Vagina (tissue), 2 donors: ENCODE measurements at regions not wholly inside any gene's neighbourhood (a gene's known extent, or its start where the extent isn't known, plus 50 kb on each side); places are given as distances from the start of the nearest gene placed in this dataset.

Experiments
- DNase-seq, 2 donors: peaks; one replicate each; pipeline ENCODE4 v3.0.0-alpha.2; 2017; ENCODE audit errors: extremely low spot score in 2 of 2
- H3K27ac ChIP-seq: fragments of 200-600 bp; sonication (generic); one replicate; pipeline ENCODE4 v1.5.1; 2019
- H3K27me3 ChIP-seq: fragments of 200-600 bp; sonication (generic); one replicate; pipeline ENCODE4 v1.5.1; 2019
- H3K36me3 ChIP-seq, 2 donors: fragments of 200-600 bp; sonication (generic); one replicate each; pipeline ENCODE4 v1.5.1; 2017 to 2019
- H3K4me1 ChIP-seq: fragments of 200-600 bp; sonication (generic); one replicate; pipeline ENCODE4 v1.5.1; 2019
- H3K4me3 ChIP-seq, 2 donors: fragments of 200-600 bp; sonication (generic); 1 replicate in 1 of 2; 2 replicates in 1 of 2; pipeline ENCODE4 v1.5.1; 2016 to 2019
- H3K9me3 ChIP-seq: fragments of 200-600 bp; sonication (generic); one replicate; pipeline ENCODE4 v1.5.1; 2019
- CTCF ChIP-seq, 3 experiments: fragments of 450-650 bp in 2 of 3; fragments of 200-600 bp in 1 of 3; sonication (generic) in 1 of 3; IDR thresholded peaks; one replicate each; pipeline ENCODE4 v1.5.1; 2017 to 2019; ENCODE audit warnings: antibody characterized with exemption in 3 of 3, mild to moderate bottlenecking in 2 of 3, moderate library complexity in 2 of 3
- POLR2A ChIP-seq, 2 donors: fragments of 450-650 bp; IDR thresholded peaks; one replicate each; pipeline ENCODE4 v1.6.1; 2017; ENCODE audit warnings: antibody characterized with exemption in 2 of 2, mild to moderate bottlenecking in 2 of 2, moderate library complexity in 2 of 2
- POLR2AphosphoS5 ChIP-seq, 2 donors: sonication (generic); formaldehyde crosslinking; IDR thresholded peaks; one replicate each; pipeline ENCODE4 v1.9.0; 2017; ENCODE audit warnings: antibody characterized with exemption in 2 of 2, mild to moderate bottlenecking in 2 of 2, low read depth in 1 of 2; ENCODE audit not compliant: insufficient read depth in 1 of 2
- intact Hi-C: fragments of 100-400 bp; cut with DNase I; formaldehyde crosslinking; loops from one replicate; pipeline ENCODE4 v1.15.1; 2023

- Histone ChIP-seq H3K36me3 (no peaks in the 10 kb centered on the region), H3K9me3 (no peaks in the 10 kb centered on the region), H3K4me3 (no peak overlapping the region), H3K27ac (peak overlapping the region; percentile 77), H3K4me1 (peaks cover 44% of the 10 kb centered on the region), H3K27me3 (no peaks in the 10 kb centered on the region)
- no peak for TF ChIP-seq POLR2AphosphoS5 (IDR thresholded peaks at IDR 0.05; ENCODE audit: insufficient read depth in 1 of 2, low read depth in 1 of 2)
- no peak for TF ChIP-seq CTCF (IDR thresholded peaks at IDR 0.05)
- TF ChIP-seq POLR2A (IDR thresholded peaks at IDR 0.05), result no peak
- intact Hi-C loops, result loop anchor here (10.0 kb wide), 1 partner anchor 259 kb away; no protein-coding TSS in a partner anchor
- DNase-seq, result no peak
Measured at GRCh38 chr6:4613795-4614194, 162.4 kb upstream of the CDYL start.

DNA sequence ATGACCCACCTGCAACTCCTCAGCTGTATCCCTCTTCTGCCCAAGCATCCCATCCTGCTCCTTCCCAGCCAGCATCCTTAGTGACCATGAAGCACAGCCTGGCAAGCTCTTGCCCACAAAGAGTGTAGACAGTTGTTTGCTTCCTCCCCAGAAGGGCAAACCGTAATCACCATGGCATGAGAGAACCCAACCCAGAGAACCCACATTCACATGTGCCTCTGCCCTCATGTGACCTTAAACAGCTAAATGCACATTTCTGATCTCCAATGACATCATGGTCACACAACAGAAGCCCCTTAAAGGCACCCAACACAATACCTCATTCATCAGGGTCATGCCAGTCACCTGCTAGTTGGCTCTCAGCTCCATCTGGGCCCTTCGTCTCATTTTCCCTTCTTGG is 162.8 kb upstream of the CDYL start:
- Histone ChIP-seq H3K27me3 (no peaks in the 10 kb centered on the region), H3K4me1 (peaks cover 48% of the 10 kb centered on the region), H3K27ac (peak overlapping the region; percentile 77), H3K9me3 (no peaks in the 10 kb centered on the region), H3K4me3 (no peak overlapping the region), H3K36me3 (no peaks in the 10 kb centered on the region)
- intact Hi-C loops, result loop anchor here (10.0 kb wide), 1 partner anchor 259 kb away; no protein-coding TSS in a partner anchor
- DNase-seq, result no peak
- TF ChIP-seq POLR2AphosphoS5 (IDR thresholded peaks at IDR 0.05; ENCODE audit: insufficient read depth in 1 of 2, low read depth in 1 of 2) (no peak), POLR2A (IDR thresholded peaks at IDR 0.05) (no peak), CTCF (IDR thresholded peaks at IDR 0.05) (no peak)

- Histone ChIP-seq H3K9me3 (no peaks in the 10 kb centered on the region), H3K27ac (peak overlapping the region; percentile 77), H3K4me3 (no peak overlapping the region), H3K27me3 (no peaks in the 10 kb centered on the region), H3K36me3 (no peaks in the 10 kb centered on the region), H3K4me1 (peaks cover 55% of the 10 kb centered on the region)
- peak in 1 of 2 donors; percentile 93 for DNase-seq
- peak; percentile 13 to 60 for TF ChIP-seq POLR2AphosphoS5 (IDR thresholded peaks at IDR 0.05; ENCODE audit: insufficient read depth in 1 of 2, low read depth in 1 of 2)
- no peak for TF ChIP-seq CTCF (IDR thresholded peaks at IDR 0.05)
- intact Hi-C loops, result loop anchor here (10.0 kb wide), 1 partner anchor 258 kb away; no protein-coding TSS in a partner anchor
Measured at GRCh38 chr6:4612636-4613171, 163.5 kb upstream of the CDYL start.

GRCh38 chr6:4611429-4612129 is 164.6 kb upstream of the CDYL start:
- no peak for DNase-seq

More at GRCh38 chr6:4611429-4612129, 164.6 kb upstream of the CDYL start:
- H3K4me1 ChIP-seq, result peaks cover 66% of the 10 kb centered on the region
- intact Hi-C loops, result loop anchor here (10.0 kb wide), 1 partner anchor 257 kb away; no protein-coding TSS in a partner anchor
- no peak for TF ChIP-seq CTCF (IDR thresholded peaks at IDR 0.05)
- no peak for TF ChIP-seq POLR2A (IDR thresholded peaks at IDR 0.05)
- no peak for TF ChIP-seq POLR2AphosphoS5 (IDR thresholded peaks at IDR 0.05; ENCODE audit: insufficient read depth in 1 of 2, low read depth in 1 of 2)
- no peaks in the 10 kb centered on the region for H3K9me3 ChIP-seq
- no peak overlapping the region for H3K4me3 ChIP-seq
- H3K36me3 ChIP-seq, result no peaks in the 10 kb centered on the region
- peak overlapping the region; percentile 77 for H3K27ac ChIP-seq
- H3K27me3 ChIP-seq, result no peaks in the 10 kb centered on the region
